ENCODE measurements at regions not wholly inside any gene's neighbourhood (a gene's known extent, or its start where the extent isn't known, plus 50 kb on each side); places are given as distances from the start of the nearest gene placed in this dataset.

DNA sequence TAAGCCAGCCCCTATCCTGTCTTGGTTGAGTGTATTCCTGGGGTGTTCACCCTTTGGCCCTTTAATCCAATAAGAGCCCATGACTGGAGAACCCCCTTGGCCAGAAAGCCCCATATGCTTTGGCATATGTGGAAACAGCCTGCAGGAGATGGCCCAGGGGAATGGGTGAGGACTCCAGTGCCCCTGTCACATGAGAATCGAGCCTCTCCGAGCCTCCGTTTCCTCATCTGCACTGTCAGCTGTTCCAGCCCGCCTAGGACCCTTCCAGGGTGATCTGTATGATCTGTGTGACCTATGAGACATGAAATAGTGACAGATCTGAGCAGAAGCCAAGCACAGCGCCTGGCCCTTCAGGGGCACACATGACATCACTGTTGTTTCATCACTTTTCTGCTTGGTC lies 300.7 kb downstream of the ZNF536 start:
- no peaks in the 10 kb centered on the region for H3K4me1 Mint-ChIP-seq (ENCODE audit: low read depth)
- H3K9me3 Mint-ChIP-seq (ENCODE audit: low read depth): no peaks in the 10 kb centered on the region
- H3K36me3 Mint-ChIP-seq: no peaks in the 10 kb centered on the region
- no peak overlapping the region for H3K27ac Mint-ChIP-seq
- peaks cover 12% of the 10 kb centered on the region for H3K27me3 Mint-ChIP-seq
- no peak overlapping the region for H3K4me3 Mint-ChIP-seq

DNA sequence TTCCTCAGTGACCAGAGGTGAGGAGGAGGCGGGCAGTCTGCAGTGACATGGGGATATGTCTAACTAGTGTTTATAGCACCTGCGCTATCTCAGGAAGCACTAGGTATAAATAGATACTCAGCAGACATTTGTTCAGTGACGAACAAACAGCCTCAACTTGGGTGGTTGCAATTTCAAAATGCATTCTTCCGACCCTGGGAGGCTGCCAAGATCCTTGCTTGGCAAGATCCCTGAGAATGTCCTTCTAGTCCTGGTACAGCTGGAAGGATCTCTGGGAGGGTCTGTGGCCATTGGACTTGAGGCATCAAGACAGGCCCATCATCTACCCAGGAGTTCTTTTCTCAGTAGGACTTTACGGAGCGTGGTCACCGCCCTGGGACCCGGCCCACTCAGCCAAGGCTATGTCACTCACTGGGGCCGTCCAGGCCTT lies 299.5 kb downstream of the ZNF536 start:
- H3K9me3 Mint-ChIP-seq (ENCODE audit: low read depth): no peaks in the 10 kb centered on the region
- peaks cover 12% of the 10 kb centered on the region for H3K27me3 Mint-ChIP-seq
- H3K4me1 Mint-ChIP-seq (ENCODE audit: low read depth): no peaks in the 10 kb centered on the region
- H3K4me3 Mint-ChIP-seq: no peak overlapping the region
- no peak overlapping the region for H3K27ac Mint-ChIP-seq
- H3K36me3 Mint-ChIP-seq: no peaks in the 10 kb centered on the region

DNA sequence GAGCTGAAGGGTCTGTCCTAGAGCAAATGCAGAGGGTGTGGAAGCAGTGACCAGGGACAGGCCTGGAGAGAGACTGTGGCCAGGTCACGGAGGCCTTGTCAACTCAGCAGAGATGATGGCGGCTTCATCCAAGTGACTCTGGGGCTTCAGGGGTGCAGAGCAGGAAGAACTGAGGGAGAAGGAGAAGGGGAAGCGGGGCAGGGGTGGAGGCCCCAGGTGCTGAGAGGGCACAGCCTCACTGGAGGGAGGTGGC lies 299.1 kb downstream of the ZNF536 start:
- peaks cover 12% of the 10 kb centered on the region for H3K27me3 Mint-ChIP-seq
- H3K27ac Mint-ChIP-seq: no peak overlapping the region
- H3K4me1 Mint-ChIP-seq (ENCODE audit: low read depth): no peaks in the 10 kb centered on the region
- H3K9me3 Mint-ChIP-seq (ENCODE audit: low read depth): no peaks in the 10 kb centered on the region
- no peaks in the 10 kb centered on the region for H3K36me3 Mint-ChIP-seq
- H3K4me3 Mint-ChIP-seq: no peak overlapping the region

- H3K27me3 Mint-ChIP-seq: peaks cover 13% of the 10 kb centered on the region
- no peaks in the 10 kb centered on the region for H3K36me3 Mint-ChIP-seq
- no peaks in the 10 kb centered on the region for H3K9me3 Mint-ChIP-seq (ENCODE audit: low read depth)
- no peak overlapping the region for H3K4me3 Mint-ChIP-seq
- no peak overlapping the region for H3K27ac Mint-ChIP-seq
- H3K4me1 Mint-ChIP-seq (ENCODE audit: low read depth): no peaks in the 10 kb centered on the region
Observed at GRCh38 chr19:30670562-30671366, 298.6 kb downstream of the ZNF536 start.

DNA sequence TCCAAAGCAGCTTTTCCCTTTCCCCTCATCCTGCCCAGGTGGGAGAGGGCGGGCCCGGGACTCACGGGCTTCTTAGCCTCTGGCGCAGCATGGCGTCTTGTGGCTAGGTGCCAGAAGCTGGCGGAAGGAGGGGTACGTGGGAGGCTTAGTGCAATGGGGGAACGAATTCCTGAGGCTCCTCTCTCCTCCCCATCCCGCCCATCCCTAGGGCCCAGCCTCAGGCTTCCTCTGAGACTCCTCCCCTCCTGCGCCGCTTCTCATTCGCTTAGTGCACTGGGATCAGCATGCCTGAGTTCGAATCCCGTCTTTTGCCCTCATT lies 297.8 kb downstream of the ZNF536 start:
- Mint-ChIP-seq H3K4me3 (no peak overlapping the region), H3K9me3 (ENCODE audit: low read depth) (no peaks in the 10 kb centered on the region), H3K27ac (no peak overlapping the region), H3K27me3 (peaks cover 13% of the 10 kb centered on the region), H3K4me1 (ENCODE audit: low read depth) (no peaks in the 10 kb centered on the region), H3K36me3 (no peaks in the 10 kb centered on the region)

DNA sequence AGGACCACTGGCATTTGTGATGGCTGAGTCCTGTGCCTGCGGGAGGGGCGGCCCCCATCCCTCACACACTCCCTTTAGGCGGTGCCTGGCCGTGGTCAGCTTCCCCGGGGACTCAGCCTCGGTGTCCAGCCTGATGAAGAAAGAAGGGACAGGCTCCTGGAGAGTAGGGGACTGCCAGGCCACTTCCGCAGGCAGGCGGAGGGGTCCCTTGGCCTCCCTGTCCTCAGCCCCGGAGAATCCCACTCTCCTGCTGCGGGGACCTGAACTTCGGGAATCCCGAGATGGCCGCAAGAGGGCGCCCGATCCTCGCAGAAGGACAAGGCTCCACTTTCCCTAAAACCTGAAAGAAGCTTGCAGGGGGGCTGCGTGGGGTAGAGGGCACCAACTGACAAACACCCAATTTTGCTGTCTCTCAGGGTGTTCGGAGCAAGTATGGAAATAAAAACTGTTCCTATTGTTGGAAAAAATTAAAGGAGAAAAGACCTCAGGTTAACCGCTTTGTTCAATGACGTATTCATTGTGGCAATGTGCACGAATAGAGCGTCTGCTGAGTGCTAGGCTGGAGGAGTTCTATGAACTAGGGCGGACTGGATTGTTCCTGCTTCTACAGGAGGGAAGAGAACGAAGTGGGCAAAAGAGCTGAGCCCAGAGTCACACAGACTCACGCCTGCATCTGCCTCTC lies 297.3 kb downstream of the ZNF536 start:
- no peak overlapping the region for H3K4me3 Mint-ChIP-seq
- no peaks in the 10 kb centered on the region for H3K9me3 Mint-ChIP-seq (ENCODE audit: low read depth)
- no peaks in the 10 kb centered on the region for H3K4me1 Mint-ChIP-seq (ENCODE audit: low read depth)
- H3K27me3 Mint-ChIP-seq: peaks cover 13% of the 10 kb centered on the region
- H3K27ac Mint-ChIP-seq: no peak overlapping the region
- no peaks in the 10 kb centered on the region for H3K36me3 Mint-ChIP-seq

DNA sequence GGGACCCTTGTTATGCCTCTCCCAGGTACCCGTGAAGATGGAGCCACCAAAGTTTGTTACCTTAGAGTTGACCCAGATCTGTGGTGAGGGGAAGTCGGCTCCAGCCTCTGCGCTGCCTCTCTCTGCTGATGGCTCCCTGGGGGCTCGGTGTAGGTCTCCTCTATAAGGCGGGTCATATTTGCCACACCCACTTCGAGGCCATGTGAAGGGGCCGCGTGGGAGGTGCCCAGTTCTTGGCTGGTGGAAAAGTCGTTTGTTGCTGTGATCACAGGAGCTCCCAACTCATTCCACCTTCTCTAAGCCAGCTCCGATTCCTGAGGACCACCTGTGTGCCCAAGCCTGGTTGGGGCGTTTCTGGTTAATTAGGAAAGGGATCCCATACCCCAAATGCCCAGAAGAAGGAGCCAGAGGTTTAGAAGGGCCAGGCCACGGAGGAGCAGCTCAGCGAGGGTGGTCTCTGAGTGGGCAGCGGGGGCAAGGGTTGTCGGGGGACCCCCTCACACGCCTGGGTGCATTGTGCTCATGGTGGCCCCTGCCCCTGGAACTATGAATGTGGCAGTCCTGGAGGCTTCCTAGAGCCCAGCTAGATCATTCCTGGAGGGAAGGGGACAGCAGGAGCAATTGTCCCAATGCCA lies 296.5 kb downstream of the ZNF536 start:
- H3K9me3 Mint-ChIP-seq (ENCODE audit: low read depth): no peaks in the 10 kb centered on the region
- H3K27me3 Mint-ChIP-seq: peaks cover 17% of the 10 kb centered on the region

GRCh38 chr19:30667746-30668145 lies 295.6 kb downstream of the ZNF536 start:
- Mint-ChIP-seq H3K9me3 (ENCODE audit: low read depth) (no peaks in the 10 kb centered on the region), H3K4me3 (no peak overlapping the region), H3K27ac (no peak overlapping the region), H3K4me1 (ENCODE audit: low read depth) (no peaks in the 10 kb centered on the region), H3K36me3 (no peaks in the 10 kb centered on the region), H3K27me3 (peaks cover 17% of the 10 kb centered on the region)

More for the DNA sequence above, 296.5 kb downstream of the ZNF536 start:
- Mint-ChIP-seq H3K4me1 (ENCODE audit: low read depth) (no peaks in the 10 kb centered on the region), H3K4me3 (no peak overlapping the region), H3K36me3 (no peaks in the 10 kb centered on the region), H3K27ac (no peak overlapping the region)

- Mint-ChIP-seq H3K36me3 (no peaks in the 10 kb centered on the region), H3K4me3 (no peak overlapping the region), H3K27me3 (peaks cover 17% of the 10 kb centered on the region), H3K9me3 (ENCODE audit: low read depth) (no peaks in the 10 kb centered on the region), H3K27ac (no peak overlapping the region), H3K4me1 (ENCODE audit: low read depth) (no peaks in the 10 kb centered on the region)
Observed at GRCh38 chr19:30667227-30667626, 295.0 kb downstream of the ZNF536 start.

DNA sequence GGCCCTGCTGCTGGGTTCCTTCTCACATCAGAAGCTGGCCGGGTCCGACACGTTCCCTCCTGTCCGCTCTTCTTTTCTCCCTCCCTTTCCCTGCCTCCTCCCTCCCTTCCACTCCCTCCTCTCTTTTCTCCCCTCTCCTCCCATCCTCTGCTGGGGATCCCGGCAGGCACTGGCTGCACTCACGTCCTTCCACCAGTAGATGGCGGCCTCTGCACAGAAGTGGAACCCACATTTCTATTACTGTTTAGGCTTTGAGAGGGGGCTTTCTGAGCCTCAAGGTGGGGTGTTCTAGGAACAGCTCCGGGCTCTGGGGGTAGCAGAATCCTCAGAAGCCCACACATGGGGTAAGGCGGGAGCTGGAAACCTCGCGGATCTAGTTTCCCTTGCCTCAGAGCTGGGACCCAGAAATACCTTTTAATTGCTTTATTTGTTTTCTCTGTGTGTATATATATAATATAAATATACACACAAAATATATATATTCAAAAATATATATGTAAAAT lies 294.2 kb downstream of the ZNF536 start:
- Mint-ChIP-seq H3K9me3 (ENCODE audit: low read depth) (no peaks in the 10 kb centered on the region), H3K4me3 (no peak overlapping the region), H3K27me3 (peaks cover 17% of the 10 kb centered on the region), H3K36me3 (no peaks in the 10 kb centered on the region), H3K4me1 (ENCODE audit: low read depth) (no peaks in the 10 kb centered on the region), H3K27ac (no peak overlapping the region)

- H3K4me3 Mint-ChIP-seq: no peak overlapping the region
- no peaks in the 10 kb centered on the region for H3K36me3 Mint-ChIP-seq
- no peaks in the 10 kb centered on the region for H3K4me1 Mint-ChIP-seq (ENCODE audit: low read depth)
- no peak overlapping the region for H3K27ac Mint-ChIP-seq
- H3K27me3 Mint-ChIP-seq: peaks cover 11% of the 10 kb centered on the region
- H3K9me3 Mint-ChIP-seq (ENCODE audit: low read depth): no peaks in the 10 kb centered on the region
Observed at GRCh38 chr19:30665449-30665848, 293.3 kb downstream of the ZNF536 start.

DNA sequence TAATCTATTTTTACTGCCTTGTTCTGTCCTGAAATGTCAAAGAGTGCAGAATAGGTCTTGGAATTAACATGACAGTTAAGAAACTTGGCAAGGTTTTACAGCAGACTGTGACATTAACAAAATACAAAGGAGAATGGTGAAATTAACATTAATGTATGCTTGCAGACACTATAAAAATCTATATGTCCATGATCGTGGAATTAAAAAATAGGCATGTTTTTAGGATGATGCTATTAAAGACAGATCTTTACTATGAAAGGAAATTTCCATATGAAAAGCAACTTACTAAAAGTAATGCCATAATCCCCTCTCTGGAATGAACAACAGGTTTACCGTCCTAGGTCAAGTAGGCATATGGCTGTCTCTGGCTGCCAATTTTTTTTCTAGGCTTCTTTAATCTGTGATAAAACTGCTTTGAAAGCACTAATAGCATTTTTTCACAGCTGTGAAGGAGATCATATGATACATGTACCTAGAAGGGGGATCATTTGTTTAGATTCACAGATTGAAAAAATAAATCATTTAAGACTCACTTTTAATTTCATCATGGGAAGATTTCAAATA lies 291.5 kb downstream of the ZNF536 start:
- peaks cover 4% of the 10 kb centered on the region for H3K9me3 Mint-ChIP-seq (ENCODE audit: low read depth)
- no peak overlapping the region for H3K4me3 Mint-ChIP-seq
- no peak overlapping the region for H3K27ac Mint-ChIP-seq
- H3K36me3 Mint-ChIP-seq: no peaks in the 10 kb centered on the region
- peaks cover 6% of the 10 kb centered on the region for H3K27me3 Mint-ChIP-seq
- no peaks in the 10 kb centered on the region for H3K4me1 Mint-ChIP-seq (ENCODE audit: low read depth)

GRCh38 chr19:30662211-30662861 lies 290.2 kb downstream of the ZNF536 start:
- Mint-ChIP-seq H3K36me3 (no peaks in the 10 kb centered on the region), H3K27me3 (peaks cover 6% of the 10 kb centered on the region)

GRCh38 chr19:30659638-30660037 lies 287.5 kb downstream of the ZNF536 start:
- peaks cover 7% of the 10 kb centered on the region for H3K9me3 Mint-ChIP-seq (ENCODE audit: low read depth)
- no peaks in the 10 kb centered on the region for H3K4me1 Mint-ChIP-seq (ENCODE audit: low read depth)
- no peak overlapping the region for H3K4me3 Mint-ChIP-seq
- H3K27me3 Mint-ChIP-seq: peaks cover 11% of the 10 kb centered on the region
- no peak overlapping the region for H3K27ac Mint-ChIP-seq
- no peaks in the 10 kb centered on the region for H3K36me3 Mint-ChIP-seq

More at GRCh38 chr19:30662211-30662861, 290.2 kb downstream of the ZNF536 start:
- Mint-ChIP-seq H3K9me3 (ENCODE audit: low read depth) (peaks cover 7% of the 10 kb centered on the region), H3K27ac (no peak overlapping the region), H3K4me1 (ENCODE audit: low read depth) (no peaks in the 10 kb centered on the region), H3K4me3 (no peak overlapping the region)

Data from activated naive CD8-positive, alpha-beta T cell (primary cell).